ENCODE measurements at regions not wholly inside any gene's neighbourhood (a gene's known extent, or its start where the extent isn't known, plus 50 kb on each side); places are given as distances from the start of the nearest gene placed in this dataset.

- TF ChIP-seq POLR2A (IDR thresholded peaks at IDR 0.05), result no peak
- TF ChIP-seq, protein P1, sequence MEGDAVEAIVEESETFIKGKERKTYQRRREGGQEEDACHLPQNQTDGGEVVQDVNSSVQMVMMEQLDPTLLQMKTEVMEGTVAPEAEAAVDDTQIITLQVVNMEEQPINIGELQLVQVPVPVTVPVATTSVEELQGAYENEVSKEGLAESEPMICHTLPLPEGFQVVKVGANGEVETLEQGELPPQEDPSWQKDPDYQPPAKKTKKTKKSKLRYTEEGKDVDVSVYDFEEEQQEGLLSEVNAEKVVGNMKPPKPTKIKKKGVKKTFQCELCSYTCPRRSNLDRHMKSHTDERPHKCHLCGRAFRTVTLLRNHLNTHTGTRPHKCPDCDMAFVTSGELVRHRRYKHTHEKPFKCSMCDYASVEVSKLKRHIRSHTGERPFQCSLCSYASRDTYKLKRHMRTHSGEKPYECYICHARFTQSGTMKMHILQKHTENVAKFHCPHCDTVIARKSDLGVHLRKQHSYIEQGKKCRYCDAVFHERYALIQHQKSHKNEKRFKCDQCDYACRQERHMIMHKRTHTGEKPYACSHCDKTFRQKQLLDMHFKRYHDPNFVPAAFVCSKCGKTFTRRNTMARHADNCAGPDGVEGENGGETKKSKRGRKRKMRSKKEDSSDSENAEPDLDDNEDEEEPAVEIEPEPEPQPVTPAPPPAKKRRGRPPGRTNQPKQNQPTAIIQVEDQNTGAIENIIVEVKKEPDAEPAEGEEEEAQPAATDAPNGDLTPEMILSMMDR (IDR thresholded peaks at IDR 0.05), result no peak
Observed at GRCh38 chr12:71045781-71046180, 112.0 kb downstream of the TSPAN8 start.

Measured in adrenal gland (tissue), 5 donors.